Testis (tissue), 2 donors: ENCODE measurements at regions not wholly inside any gene's neighbourhood (a gene's known extent, or its start where the extent isn't known, plus 50 kb on each side); places are given as distances from the start of the nearest gene placed in this dataset.

ENCODE experiments used
- POLR2A ChIP-seq: fragments of 450-650 bp; IDR thresholded peaks from one replicate; pipeline ENCODE4 v1.6.1; 2017; ENCODE audit warnings: antibody characterized with exemption, mild to moderate bottlenecking, moderate library complexity
- TF ChIP-seq, protein P1 (sequence below), 3 experiments: fragments of 450-650 bp in 2 of 3; fragments of 200-600 bp in 1 of 3; sonication (generic) in 1 of 3; IDR thresholded peaks; one replicate each; pipeline ENCODE4 v1.5.1; 2016 to 2019; ENCODE audit warnings: antibody characterized with exemption in 3 of 3, mild to moderate bottlenecking in 2 of 3, moderate library complexity in 1 of 3

GRCh38 chr5:3794611-3795010, 199.0 kb downstream of the IRX1 start:
- TF ChIP-seq, protein P1, sequence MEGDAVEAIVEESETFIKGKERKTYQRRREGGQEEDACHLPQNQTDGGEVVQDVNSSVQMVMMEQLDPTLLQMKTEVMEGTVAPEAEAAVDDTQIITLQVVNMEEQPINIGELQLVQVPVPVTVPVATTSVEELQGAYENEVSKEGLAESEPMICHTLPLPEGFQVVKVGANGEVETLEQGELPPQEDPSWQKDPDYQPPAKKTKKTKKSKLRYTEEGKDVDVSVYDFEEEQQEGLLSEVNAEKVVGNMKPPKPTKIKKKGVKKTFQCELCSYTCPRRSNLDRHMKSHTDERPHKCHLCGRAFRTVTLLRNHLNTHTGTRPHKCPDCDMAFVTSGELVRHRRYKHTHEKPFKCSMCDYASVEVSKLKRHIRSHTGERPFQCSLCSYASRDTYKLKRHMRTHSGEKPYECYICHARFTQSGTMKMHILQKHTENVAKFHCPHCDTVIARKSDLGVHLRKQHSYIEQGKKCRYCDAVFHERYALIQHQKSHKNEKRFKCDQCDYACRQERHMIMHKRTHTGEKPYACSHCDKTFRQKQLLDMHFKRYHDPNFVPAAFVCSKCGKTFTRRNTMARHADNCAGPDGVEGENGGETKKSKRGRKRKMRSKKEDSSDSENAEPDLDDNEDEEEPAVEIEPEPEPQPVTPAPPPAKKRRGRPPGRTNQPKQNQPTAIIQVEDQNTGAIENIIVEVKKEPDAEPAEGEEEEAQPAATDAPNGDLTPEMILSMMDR (IDR thresholded peaks at IDR 0.05), result no peak
- no peak for TF ChIP-seq POLR2A
